Spleen (tissue), 7 donors: ENCODE measurements at regions not wholly inside any gene's neighbourhood (a gene's known extent, or its start where the extent isn't known, plus 50 kb on each side); places are given as distances from the start of the nearest gene placed in this dataset.

ENCODE experiments used
- CTCF ChIP-seq, 11 experiments: fragments of 200-600 bp in 7 of 11; fragments of 450-650 bp in 4 of 11; sonication (generic) in 4 of 11; IDR thresholded peaks in 8 of 11; conservative IDR thresholded peaks in 3 of 11; 1 replicate in 7 of 11; 2 replicates in 4 of 11; pipeline versions ENCODE4 v1.4.0 to v1.8.0; 2016 to 2021; ENCODE audit warnings: antibody characterized with exemption in 11 of 11, inconsistent platforms in 4 of 11, mild to moderate bottlenecking in 1 of 11
- POLR2A ChIP-seq, 3 donors: fragments of 450-650 bp; IDR thresholded peaks; one replicate each; pipeline ENCODE4 v1.5.1; 2017; ENCODE audit warnings: antibody characterized with exemption in 3 of 3, mild to moderate bottlenecking in 1 of 3
- donor health status: DM: no; HTN: no; CAD: no; lungs with moderate emphysema.
- donor health status: DM: no; HTN: no; CAD: no.
- donor health status: DM: no; HTN: no; CAD: no.

DNA sequence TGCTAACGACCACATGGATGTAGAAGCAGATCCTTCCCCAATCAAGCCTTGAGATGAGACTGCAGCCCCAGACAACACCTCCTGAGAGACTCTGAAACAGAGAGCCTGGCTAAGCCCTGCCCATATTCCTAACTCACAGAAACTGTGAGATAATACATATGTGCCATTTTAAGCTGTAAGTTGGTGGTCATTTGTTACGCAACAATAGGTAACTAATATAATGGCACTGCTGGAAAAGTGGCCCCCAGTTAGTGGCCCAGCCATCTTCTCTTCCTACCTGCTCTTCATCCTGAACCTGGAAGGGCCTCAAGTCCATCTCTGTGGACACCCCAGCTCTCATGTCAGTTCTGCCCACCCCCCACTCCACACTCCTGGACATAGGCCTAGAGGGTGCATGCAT, 144.0 kb downstream of the TMEM17 start:
- TF ChIP-seq CTCF (IDR thresholded peaks at IDR 0.05 in 8 of 11, conservative IDR thresholded peaks at IDR 0.05 in 3 of 11) (no peak), POLR2A (IDR thresholded peaks at IDR 0.05) (no peak)
